ENCODE measurements at regions not wholly inside any gene's neighbourhood (a gene's known extent, or its start where the extent isn't known, plus 50 kb on each side); places are given as distances from the start of the nearest gene placed in this dataset.
"Not testable (repeated sequence)": the region's sequence is repeated elsewhere in the genome, so short reads cannot be mapped to it uniquely, and the experiment has no call there.

- DNase-seq, result no peak
- intact Hi-C loops (cut with DNase I, micrococcal nuclease), result no loop called here
- ATAC-seq, result no peak
These were observed 436.9 kb downstream of the HTR1B start for GRCh38 chr6:77026341-77026740.

- ATAC-seq (no peak), DNase-seq (no peak)
- intact Hi-C loops (cut with DNase I, micrococcal nuclease), result no loop called here
These were observed 437.5 kb downstream of the HTR1B start for GRCh38 chr6:77025736-77026223.

- ATAC-seq (no peak), DNase-seq (no peak)
- intact Hi-C loops (cut with DNase I, micrococcal nuclease), result no loop called here
These were observed 441.5 kb downstream of the HTR1B start for GRCh38 chr6:77021778-77022177.

- no peak for DNase-seq
- no peak for ATAC-seq
- intact Hi-C loops (cut with DNase I, micrococcal nuclease), result no loop called here
These were observed 442.1 kb downstream of the HTR1B start for GRCh38 chr6:77021232-77021631.

- intact Hi-C loops (cut with DNase I, micrococcal nuclease), result no loop called here
- no peak for DNase-seq
These were observed 444.2 kb downstream of the HTR1B start for GRCh38 chr6:77019081-77019480.

GRCh38 chr6:77017537-77017936 is 445.8 kb downstream of the HTR1B start:
- ATAC-seq, result no peak
- intact Hi-C loops (cut with DNase I, micrococcal nuclease), result no loop called here
- no peak for DNase-seq

More at GRCh38 chr6:77019081-77019480, 444.2 kb downstream of the HTR1B start:
- no peak for ATAC-seq

- no peak for DNase-seq
- intact Hi-C loops (cut with DNase I, micrococcal nuclease), result no loop called here
- ATAC-seq, result no peak
These were observed 447.9 kb downstream of the HTR1B start for GRCh38 chr6:77015350-77015749.

- intact Hi-C loops (cut with DNase I, micrococcal nuclease), result no loop called here
- ATAC-seq (no peak), DNase-seq (no peak)
These were observed 451.3 kb downstream of the HTR1B start for GRCh38 chr6:77011929-77012545.

- ATAC-seq (no peak), DNase-seq (no peak)
- intact Hi-C loops (cut with DNase I, micrococcal nuclease), result no loop called here
These were observed 452.3 kb downstream of the HTR1B start for GRCh38 chr6:77010931-77011542.

GRCh38 chr6:76992553-76992952 is 470.7 kb downstream of the HTR1B start:
- intact Hi-C loops (cut with DNase I, micrococcal nuclease), result no loop called here
- ATAC-seq (no peak), DNase-seq (no peak)

- intact Hi-C loops (cut with DNase I, micrococcal nuclease), result no loop called here
- ATAC-seq (no peak), DNase-seq (no peak)
These were observed 478.7 kb downstream of the HTR1B start for GRCh38 chr6:76984572-76984971.

GRCh38 chr6:76982476-76983199 is 480.7 kb downstream of the HTR1B start:
- intact Hi-C loops (cut with DNase I, micrococcal nuclease), result no loop called here
- DNase-seq (no peak), ATAC-seq (no peak)

GRCh38 chr6:76972474-76972873 is 490.8 kb downstream of the HTR1B start:
- intact Hi-C loops (cut with DNase I, micrococcal nuclease), result no loop called here
- ATAC-seq (no peak), DNase-seq (no peak)

- DNase-seq; intact Hi-C loops (cut with DNase I, micrococcal nuclease); ATAC-seq: not testable (repeated sequence)
These were observed 504.1 kb downstream of the HTR1B start for GRCh38 chr6:76959177-76959576.

GRCh38 chr6:76942203-76942966 is 520.9 kb downstream of the HTR1B start:
- ATAC-seq (no peak), DNase-seq (no peak)
- intact Hi-C loops (cut with DNase I, micrococcal nuclease), result no loop called here

- ATAC-seq (no peak), DNase-seq (no peak)
- intact Hi-C loops (cut with DNase I, micrococcal nuclease), result no loop called here
These were observed 523.1 kb downstream of the HTR1B start for GRCh38 chr6:76940191-76940590.

- DNase-seq (no peak), ATAC-seq (no peak)
- intact Hi-C loops (cut with DNase I, micrococcal nuclease), result no loop called here
These were observed 548.6 kb downstream of the HTR1B start for GRCh38 chr6:76914737-76915136.

- intact Hi-C loops (cut with DNase I, micrococcal nuclease); DNase-seq; ATAC-seq: not testable (repeated sequence)
These were observed 557.8 kb downstream of the HTR1B start for GRCh38 chr6:76905541-76905940.

GRCh38 chr6:76892542-76892941 is 570.7 kb downstream of the HTR1B start:
- intact Hi-C loops (cut with DNase I, micrococcal nuclease), result no loop called here
- ATAC-seq, result no peak

More at GRCh38 chr6:76892542-76892941, 570.7 kb downstream of the HTR1B start:
- DNase-seq, result no peak
